Brain microvascular endothelial cell (primary cell): ENCODE measurements at regions not wholly inside any gene's neighbourhood (a gene's known extent, or its start where the extent isn't known, plus 50 kb on each side); places are given as distances from the start of the nearest gene placed in this dataset.

Experiments
- DNase-seq: peaks from one replicate; pipeline ENCODE4 v3.0.0-alpha.2; 2020
- H3K27ac ChIP-seq: fragments of 250-450 bp; sonication (Bioruptor Pico); 2 replicates; pipeline ENCODE4 v1.5.1; 2020; ENCODE audit warnings: mild to moderate bottlenecking, moderate library complexity
- H3K27me3 ChIP-seq: fragments of 250-450 bp; sonication (Bioruptor Pico); replicated peaks from 2 replicates; pipeline ENCODE4 v1.5.1; 2020; ENCODE audit warnings: mild to moderate bottlenecking
- H3K36me3 ChIP-seq: fragments of 250-450 bp; sonication (Bioruptor Pico); replicated peaks from 2 replicates; pipeline ENCODE4 v1.5.1; 2020; ENCODE audit warnings: mild to moderate bottlenecking
- H3K4me3 ChIP-seq: 2 replicates; pipeline ENCODE4 v1.5.1; 2011; ENCODE audit warnings: low read depth, mild to moderate bottlenecking, control low read depth, low read length, moderate library complexity
- CTCF ChIP-seq: IDR thresholded peaks from 2 replicates; pipeline ENCODE4 v1.5.1; 2011; ENCODE audit warnings: low read depth, mild to moderate bottlenecking, moderate library complexity, low read length, control low read depth, inconsistent platforms; ENCODE audit errors: missing control alignments
- in situ Hi-C: cut with HindIII; loops from 2 replicates; pipeline ENCODE4 v1.10.0; 2017; ENCODE audit warnings: low sequenced_read_pairs, low pct_ligation_motif_present

- no peak overlapping the region for H3K27ac ChIP-seq
- H3K36me3 ChIP-seq: no peaks in the 10 kb centered on the region
- TF ChIP-seq CTCF: no peak
- in situ Hi-C loops: no loop called here
- no peaks in the 10 kb centered on the region for H3K27me3 ChIP-seq
- DNase-seq: peak; percentile 36
- no peak overlapping the region for H3K4me3 ChIP-seq
Observed at GRCh38 chr20:17871181-17871580, 97.4 kb downstream of the SNX5 start.

- in situ Hi-C loops: no loop called here
- Histone ChIP-seq H3K27me3 (no peaks in the 10 kb centered on the region), H3K4me3 (no peak overlapping the region)
Observed at GRCh38 chr20:17870086-17870740, 98.4 kb downstream of the SNX5 start.

GRCh38 chr20:17869295-17869994 is 99.1 kb downstream of the SNX5 start:
- no peak overlapping the region for H3K27ac ChIP-seq
- in situ Hi-C loops: no loop called here
- no peak for DNase-seq
- TF ChIP-seq CTCF: no peak
- no peaks in the 10 kb centered on the region for H3K27me3 ChIP-seq
- no peaks in the 10 kb centered on the region for H3K36me3 ChIP-seq
- no peak overlapping the region for H3K4me3 ChIP-seq

More at GRCh38 chr20:17870086-17870740, 98.4 kb downstream of the SNX5 start:
- Histone ChIP-seq H3K36me3 (no peaks in the 10 kb centered on the region), H3K27ac (no peak overlapping the region)
- no peak for TF ChIP-seq CTCF
- DNase-seq: no peak

DNA sequence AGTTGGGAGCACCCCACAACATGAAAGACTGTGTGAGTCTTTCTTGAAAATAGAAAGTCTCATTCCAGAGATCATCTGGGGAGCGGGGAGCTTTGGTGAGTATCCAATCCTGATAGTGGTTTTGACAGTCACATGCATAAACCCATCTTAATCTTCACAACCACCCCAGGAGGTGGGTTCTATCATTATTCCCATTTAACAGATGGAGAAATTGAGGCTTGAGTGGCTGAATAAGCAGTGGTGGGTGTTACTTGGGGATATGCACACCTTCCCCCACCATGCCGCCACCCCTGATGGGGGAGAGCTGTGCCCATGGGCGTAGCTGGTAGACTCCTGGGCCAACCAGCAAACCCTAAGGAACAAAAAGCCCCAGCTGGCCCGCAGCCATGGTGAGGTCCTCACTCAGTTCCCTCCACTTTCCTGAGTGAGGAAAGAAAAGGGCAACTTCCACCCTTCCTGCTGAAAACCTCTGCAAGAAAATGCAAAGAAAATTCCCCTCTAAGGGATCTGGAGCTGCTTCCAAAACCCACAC is 99.8 kb downstream of the SNX5 start:
- no peaks in the 10 kb centered on the region for H3K36me3 ChIP-seq
- H3K4me3 ChIP-seq: no peak overlapping the region
- no peak for DNase-seq
- in situ Hi-C loops: no loop called here
- H3K27me3 ChIP-seq: no peaks in the 10 kb centered on the region
- no peak overlapping the region for H3K27ac ChIP-seq
- TF ChIP-seq CTCF: no peak

DNA sequence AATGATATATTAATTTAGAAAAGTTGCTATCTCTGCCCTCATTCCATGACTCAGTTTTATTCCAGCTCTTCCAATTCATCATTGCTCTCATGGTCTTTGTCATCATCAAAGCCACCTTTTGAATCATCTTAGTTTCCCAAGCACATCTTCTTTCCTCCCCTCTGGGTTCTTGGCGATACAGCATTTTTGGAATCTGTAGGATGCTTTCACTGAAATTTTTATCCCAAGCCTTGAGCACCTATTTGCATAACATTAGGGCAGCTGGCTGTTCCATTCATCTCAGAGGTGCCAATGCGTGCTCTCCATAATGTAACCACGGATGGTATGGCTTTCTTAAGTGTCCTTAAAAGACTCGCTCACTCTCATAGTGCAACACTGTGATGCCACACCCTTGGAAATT is 100.4 kb downstream of the SNX5 start:
- H3K27ac ChIP-seq: no peak overlapping the region
- in situ Hi-C loops: no loop called here
- no peaks in the 10 kb centered on the region for H3K36me3 ChIP-seq
- DNase-seq: no peak
- TF ChIP-seq CTCF: no peak
- no peaks in the 10 kb centered on the region for H3K27me3 ChIP-seq
- H3K4me3 ChIP-seq: no peak overlapping the region
